ENCODE measurements at regions not wholly inside any gene's neighbourhood (a gene's known extent, or its start where the extent isn't known, plus 50 kb on each side); places are given as distances from the start of the nearest gene placed in this dataset.

GRCh38 chr2:217222309-217222910, 362.5 kb upstream of the TNP1 start:
- H3K27ac ChIP-seq (ENCODE audit: low read length), result no peak overlapping the region
- BruUV-seq (replicated peaks), result no TSS peak
- H3K9me3 ChIP-seq (ENCODE audit: control insufficient read depth, insufficient read depth, low read depth, low read length), result no peaks in the 10 kb centered on the region
- ChIA-PET CTCF (no interaction called here), POLR2A (no interaction called here)
- in situ Hi-C loops (cut with HindIII; ENCODE audit: low pct_unique_long_range_greater_than_20kb, low sequenced_read_pairs) (no loop called here), intact Hi-C loops (cut with micrococcal nuclease; ENCODE audit: unreplicated experiment) (no loop called here)
- TF ChIP-seq, protein P1, sequence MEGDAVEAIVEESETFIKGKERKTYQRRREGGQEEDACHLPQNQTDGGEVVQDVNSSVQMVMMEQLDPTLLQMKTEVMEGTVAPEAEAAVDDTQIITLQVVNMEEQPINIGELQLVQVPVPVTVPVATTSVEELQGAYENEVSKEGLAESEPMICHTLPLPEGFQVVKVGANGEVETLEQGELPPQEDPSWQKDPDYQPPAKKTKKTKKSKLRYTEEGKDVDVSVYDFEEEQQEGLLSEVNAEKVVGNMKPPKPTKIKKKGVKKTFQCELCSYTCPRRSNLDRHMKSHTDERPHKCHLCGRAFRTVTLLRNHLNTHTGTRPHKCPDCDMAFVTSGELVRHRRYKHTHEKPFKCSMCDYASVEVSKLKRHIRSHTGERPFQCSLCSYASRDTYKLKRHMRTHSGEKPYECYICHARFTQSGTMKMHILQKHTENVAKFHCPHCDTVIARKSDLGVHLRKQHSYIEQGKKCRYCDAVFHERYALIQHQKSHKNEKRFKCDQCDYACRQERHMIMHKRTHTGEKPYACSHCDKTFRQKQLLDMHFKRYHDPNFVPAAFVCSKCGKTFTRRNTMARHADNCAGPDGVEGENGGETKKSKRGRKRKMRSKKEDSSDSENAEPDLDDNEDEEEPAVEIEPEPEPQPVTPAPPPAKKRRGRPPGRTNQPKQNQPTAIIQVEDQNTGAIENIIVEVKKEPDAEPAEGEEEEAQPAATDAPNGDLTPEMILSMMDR (IDR thresholded peaks at IDR 0.05), result no peak
- TF ChIP-seq SIN3A (IDR thresholded peaks at IDR 0.05; ENCODE audit: borderline replicate concordance, insufficient read depth, low read depth, low read length), result no peak
- no peak for TF ChIP-seq REST (IDR thresholded peaks at IDR 0.05; ENCODE audit: insufficient read depth in 1 of 2, low read depth in 2 of 2, low read length in 1 of 2)
- no peaks in the 10 kb centered on the region for H3K4me1 ChIP-seq (ENCODE audit: control insufficient read depth, insufficient read depth, low read length)
- H3K27me3 ChIP-seq (ENCODE audit: control insufficient read depth, insufficient read depth, low read length), result no peaks in the 10 kb centered on the region
- H3K36me3 ChIP-seq (ENCODE audit: control insufficient read depth, insufficient read depth, low read length), result no peaks in the 10 kb centered on the region
- no peak overlapping the region for H3K4me3 ChIP-seq (ENCODE audit: low read depth in 2 of 2, low read length in 2 of 2)
- DNase-seq (ENCODE audit: low read depth, low spot score) (no peak), ATAC-seq (no peak)

- in situ Hi-C loops (cut with HindIII; ENCODE audit: low pct_unique_long_range_greater_than_20kb, low sequenced_read_pairs), result no loop called here
- intact Hi-C loops (cut with micrococcal nuclease; ENCODE audit: unreplicated experiment), result no loop called here
- no peak overlapping the region for H3K27ac ChIP-seq (ENCODE audit: low read length)
- TF ChIP-seq, protein P1 (IDR thresholded peaks at IDR 0.05), result no peak
- no peak for TF ChIP-seq REST (IDR thresholded peaks at IDR 0.05; ENCODE audit: insufficient read depth in 1 of 2, low read depth in 2 of 2, low read length in 1 of 2)
- TF ChIP-seq TCF7L2 (IDR thresholded peaks at IDR 0.05; ENCODE audit: low read depth, low read length), result no peak
- H3K27me3 ChIP-seq (ENCODE audit: control insufficient read depth, insufficient read depth, low read length), result no peaks in the 10 kb centered on the region
- ATAC-seq, result no peak
- ChIA-PET POLR2A (no interaction called here), CTCF (no interaction called here)
- DNase-seq (ENCODE audit: low read depth, low spot score), result no peak
- H3K36me3 ChIP-seq (ENCODE audit: control insufficient read depth, insufficient read depth, low read length), result no peaks in the 10 kb centered on the region
- no TSS peak for BruUV-seq (replicated peaks)
- H3K4me1 ChIP-seq (ENCODE audit: control insufficient read depth, insufficient read depth, low read length), result no peaks in the 10 kb centered on the region
- H3K4me3 ChIP-seq (ENCODE audit: low read depth in 2 of 2, low read length in 2 of 2), result no peak overlapping the region
- no peaks in the 10 kb centered on the region for H3K9me3 ChIP-seq (ENCODE audit: control insufficient read depth, insufficient read depth, low read depth, low read length)
Observed at GRCh38 chr2:217220228-217221013, 360.6 kb upstream of the TNP1 start.

All from Panc1 (cell line).